HG02763 (cell line): ENCODE measurements at regions not wholly inside any gene's neighbourhood (a gene's known extent, or its start where the extent isn't known, plus 50 kb on each side); places are given as distances from the start of the nearest gene placed in this dataset.

Experiments used
- ATAC-seq: cut with Tn5 transposase; IDR thresholded peaks from one replicate; pipeline ENCODE4 v1.9.1; 2021; ENCODE audit warnings: mild to moderate bottlenecking, moderate library complexity; ENCODE audit not compliant: unreplicated experiment

GRCh38 chrX:20437683-20438082 lies 171.0 kb upstream of the RPS6KA3 start:
- ATAC-seq = no peak

GRCh38 chrX:20435913-20436312 lies 169.2 kb upstream of the RPS6KA3 start:
- ATAC-seq = no peak

- ATAC-seq = no peak
Measured at GRCh38 chrX:20434986-20435385, 168.3 kb upstream of the RPS6KA3 start.

GRCh38 chrX:20433388-20433775 lies 166.7 kb upstream of the RPS6KA3 start:
- no peak for ATAC-seq

GRCh38 chrX:20432746-20433387 lies 166.2 kb upstream of the RPS6KA3 start:
- peak; percentile 50 for ATAC-seq

GRCh38 chrX:20432048-20432447 lies 165.3 kb upstream of the RPS6KA3 start:
- no peak for ATAC-seq

- ATAC-seq = no peak
Measured at GRCh38 chrX:20431486-20431885, 164.8 kb upstream of the RPS6KA3 start.

- no peak for ATAC-seq
Measured at GRCh38 chrX:20427173-20427770, 160.6 kb upstream of the RPS6KA3 start.

GRCh38 chrX:20421697-20422096 lies 155.0 kb upstream of the RPS6KA3 start:
- no peak for ATAC-seq

- no peak for ATAC-seq
Measured at GRCh38 chrX:20421275-20421674, 154.6 kb upstream of the RPS6KA3 start.

- ATAC-seq = no peak
Measured at GRCh38 chrX:20420058-20420457, 153.3 kb upstream of the RPS6KA3 start.

GRCh38 chrX:20418379-20419150 lies 151.9 kb upstream of the RPS6KA3 start:
- peak; percentile 90 for ATAC-seq

- ATAC-seq = no peak
Measured at GRCh38 chrX:20414762-20415445, 148.2 kb upstream of the RPS6KA3 start.

GRCh38 chrX:20414066-20414465 lies 147.4 kb upstream of the RPS6KA3 start:
- ATAC-seq = no peak

- peak; percentile 75 for ATAC-seq
Measured at GRCh38 chrX:20412871-20413486, 146.3 kb upstream of the RPS6KA3 start.

- no peak for ATAC-seq
Measured at GRCh38 chrX:20410540-20410939, 143.8 kb upstream of the RPS6KA3 start.

- no peak for ATAC-seq
Measured at GRCh38 chrX:20409991-20410390, 143.3 kb upstream of the RPS6KA3 start.

- ATAC-seq = no peak
Measured at GRCh38 chrX:20402956-20403355, 136.2 kb upstream of the RPS6KA3 start.

GRCh38 chrX:20399728-20400414 lies 133.2 kb upstream of the RPS6KA3 start:
- no peak for ATAC-seq

GRCh38 chrX:20397587-20397986 lies 130.9 kb upstream of the RPS6KA3 start:
- no peak for ATAC-seq

- ATAC-seq = no peak
Measured at GRCh38 chrX:20394451-20394850, 127.7 kb upstream of the RPS6KA3 start.
